Right cardiac atrium (tissue), 5 donors: ENCODE measurements at regions not wholly inside any gene's neighbourhood (a gene's known extent, or its start where the extent isn't known, plus 50 kb on each side); places are given as distances from the start of the nearest gene placed in this dataset.

Experiments
- ATAC-seq, 2 donors: fragments of 200-7000 bp; cut with Tn5 transposase; one replicate each; pipeline versions ENCODE4 v1.8.0 to v1.9.1; 2020; ENCODE audit warnings: moderate library complexity in 2 of 2, mild to moderate bottlenecking in 1 of 2
- DNase-seq, 3 donors: peaks; one replicate each; pipeline ENCODE4 v3.0.0-alpha.2; 2020
- H3K27ac ChIP-seq: one replicate; pipeline ENCODE4 v1.5.1; 2013; ENCODE audit warnings: mild to moderate bottlenecking, low read length, control low read depth, moderate library complexity
- H3K27me3 ChIP-seq: one replicate; pipeline ENCODE4 v1.6.1; 2013; ENCODE audit not compliant: control insufficient read depth, insufficient read depth
- H3K4me1 ChIP-seq: one replicate; pipeline ENCODE4 v1.6.1; 2013; ENCODE audit warnings: low read length; ENCODE audit not compliant: control insufficient read depth, insufficient read depth
- H3K4me3 ChIP-seq: one replicate; pipeline ENCODE4 v1.5.1; 2013; ENCODE audit warnings: low read length, control low read depth
- H3K9me3 ChIP-seq: one replicate; pipeline ENCODE4 v1.6.1; 2013; ENCODE audit warnings: low read length; ENCODE audit not compliant: control insufficient read depth
- WGBS: extraction: QIAGEN DNeasy Blood & Tissue Kit; methylation state at CpG from one replicate; pipeline ENCODE4 v1.1.7; 2013; 5-methylcytosine and 5-hydroxymethylcytosine counted together
- intact Hi-C, 4 donors: fragments of 100-400 bp; cut with DNase I; formaldehyde crosslinking; loops; one replicate each; pipeline versions ENCODE4 v1.11.0 to v1.14.0; 2022 to 2023
- donor health status: healthy with polysubstance abuse.
- donor health status: DM: no; HTN: yes; CAD: no.
- donor health status: DM: no; HTN: no; CAD: no.
- donor health status: DM: no; HTN: yes; CAD: no; lungs with severe emphysema.
- donor health status: DM: yes; HTN: yes; CAD: no.

DNA sequence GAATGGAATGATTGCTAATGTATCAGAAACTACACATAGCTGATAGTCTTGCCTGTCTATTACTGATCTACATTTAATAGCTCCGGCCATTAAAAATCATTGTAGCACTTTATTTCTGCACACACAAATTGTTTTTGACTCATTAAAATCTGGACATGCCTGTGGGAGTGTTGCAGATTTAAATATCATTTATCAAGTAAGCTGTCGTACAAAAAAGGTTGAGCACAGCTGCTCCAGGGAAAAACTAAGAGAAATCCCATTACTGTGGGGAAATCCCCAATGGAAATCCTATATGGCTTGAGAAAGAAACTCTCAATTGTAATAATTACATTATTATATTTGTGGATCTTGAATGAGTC is 99.6 kb upstream of the CERS6 start:
- Histone ChIP-seq H3K9me3 (no peaks in the 10 kb centered on the region), H3K4me1 (no peaks in the 10 kb centered on the region), H3K27ac (no peak overlapping the region), H3K27me3 (no peaks in the 10 kb centered on the region), H3K4me3 (no peak overlapping the region)
- no peak for ATAC-seq
- 94% methylated on average over 2 of the region's 2 CpGs for WGBS
- no peak for DNase-seq
- intact Hi-C loops = no loop called here

DNA sequence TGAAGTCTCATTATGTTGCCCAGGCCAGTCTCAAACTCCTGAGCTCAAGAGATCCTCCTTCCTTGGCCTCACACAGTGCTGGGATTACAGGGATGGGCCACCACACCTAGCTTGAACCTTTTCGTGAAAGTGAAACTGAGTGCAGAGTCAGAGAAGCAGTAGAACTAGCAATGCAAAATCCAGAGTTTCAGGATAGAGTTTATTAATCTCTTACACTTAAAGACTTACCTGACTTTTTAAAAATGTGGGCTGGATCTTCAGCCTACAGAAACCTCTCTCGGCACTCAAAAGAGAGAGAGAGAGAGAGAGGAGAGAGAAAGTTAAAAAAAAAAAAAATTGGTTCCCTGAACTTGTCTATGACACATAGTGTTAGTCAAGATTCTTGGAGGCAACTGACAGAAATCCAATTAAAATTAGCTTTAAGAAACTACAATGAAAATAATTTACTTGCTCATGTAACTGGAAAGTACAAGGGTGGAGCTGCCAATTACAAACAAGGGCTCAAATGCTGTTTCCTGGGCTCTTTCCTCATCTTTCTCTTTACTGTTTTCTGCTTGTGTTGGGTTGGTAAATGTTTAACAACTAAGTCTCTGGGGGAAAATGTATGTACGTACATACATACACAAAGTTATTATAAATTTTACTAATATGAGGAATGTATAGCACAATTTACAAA is 98.1 kb upstream of the CERS6 start:
- Histone ChIP-seq H3K27ac (no peak overlapping the region), H3K4me3 (no peak overlapping the region), H3K4me1 (no peaks in the 10 kb centered on the region), H3K27me3 (no peaks in the 10 kb centered on the region), H3K9me3 (no peaks in the 10 kb centered on the region)
- DNase-seq (no peak), ATAC-seq (no peak)
- intact Hi-C loops = no loop called here
- 80% methylated on average over 3 of the region's 3 CpGs for WGBS

DNA sequence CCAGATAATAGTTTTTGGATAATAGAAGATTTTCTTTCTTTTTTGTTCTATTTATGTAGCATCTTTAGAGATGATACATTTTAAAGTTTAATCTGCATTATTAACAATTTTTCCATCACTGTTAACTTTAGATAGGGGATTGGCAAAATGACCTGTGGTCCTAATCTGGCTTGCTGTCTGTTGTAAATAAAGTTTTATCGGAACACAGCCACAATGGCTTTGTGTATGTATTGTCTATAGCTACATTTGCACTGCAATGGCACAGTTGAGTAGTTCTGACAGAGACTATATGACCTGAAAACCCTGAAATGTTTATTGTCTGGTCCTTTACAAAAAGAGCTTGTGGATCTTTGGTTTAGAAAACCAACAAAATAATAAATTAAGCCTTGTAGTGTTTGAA is 97.0 kb upstream of the CERS6 start:
- H3K27me3 ChIP-seq = no peaks in the 10 kb centered on the region
- 99% methylated on average over 1 of the region's 1 CpG for WGBS
- no peak overlapping the region for H3K4me3 ChIP-seq
- no peaks in the 10 kb centered on the region for H3K9me3 ChIP-seq
- no peak overlapping the region for H3K27ac ChIP-seq
- intact Hi-C loops = no loop called here
- no peak for ATAC-seq
- DNase-seq = no peak
- H3K4me1 ChIP-seq = no peaks in the 10 kb centered on the region

DNA sequence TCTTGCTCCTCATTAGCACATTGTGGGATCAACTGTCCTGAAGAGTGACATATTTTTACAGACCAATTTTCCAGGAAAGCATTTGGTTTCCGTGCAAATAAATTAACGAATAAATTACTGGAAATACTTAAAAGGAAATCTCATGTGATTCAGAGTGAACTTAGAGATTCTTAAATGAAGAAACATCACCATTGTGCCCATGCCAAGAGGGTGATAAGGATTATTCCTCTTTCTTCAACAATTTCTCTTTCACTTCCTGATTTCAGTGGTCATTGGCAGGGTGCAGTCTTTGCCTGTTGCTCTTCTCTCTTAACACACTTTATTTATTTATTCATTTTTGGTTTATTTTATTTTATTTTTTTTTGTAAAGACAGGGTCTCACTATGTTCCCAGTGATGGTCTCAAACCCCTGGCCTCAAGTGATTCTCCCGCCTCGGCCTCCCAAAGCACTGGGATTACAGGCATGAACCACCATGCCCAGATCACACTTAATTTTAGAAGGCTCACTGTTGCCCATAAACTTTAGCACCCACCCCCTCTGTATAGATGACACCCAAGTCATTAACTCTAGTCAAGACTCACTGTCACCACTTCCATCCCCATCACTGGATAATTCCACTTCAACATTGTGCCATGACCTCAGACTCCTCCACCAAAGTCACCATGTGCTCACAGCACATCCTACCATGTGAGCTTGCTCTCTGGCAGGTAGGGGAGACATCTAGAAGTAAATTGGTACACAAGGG is 92.6 kb upstream of the CERS6 start:
- 87% methylated on average over 4 of the region's 4 CpGs for WGBS
- Histone ChIP-seq H3K27ac (no peak overlapping the region), H3K9me3 (no peaks in the 10 kb centered on the region), H3K27me3 (no peaks in the 10 kb centered on the region), H3K4me1 (no peaks in the 10 kb centered on the region), H3K4me3 (no peak overlapping the region)
- ATAC-seq (no peak), DNase-seq (no peak)
- intact Hi-C loops = no loop called here

DNA sequence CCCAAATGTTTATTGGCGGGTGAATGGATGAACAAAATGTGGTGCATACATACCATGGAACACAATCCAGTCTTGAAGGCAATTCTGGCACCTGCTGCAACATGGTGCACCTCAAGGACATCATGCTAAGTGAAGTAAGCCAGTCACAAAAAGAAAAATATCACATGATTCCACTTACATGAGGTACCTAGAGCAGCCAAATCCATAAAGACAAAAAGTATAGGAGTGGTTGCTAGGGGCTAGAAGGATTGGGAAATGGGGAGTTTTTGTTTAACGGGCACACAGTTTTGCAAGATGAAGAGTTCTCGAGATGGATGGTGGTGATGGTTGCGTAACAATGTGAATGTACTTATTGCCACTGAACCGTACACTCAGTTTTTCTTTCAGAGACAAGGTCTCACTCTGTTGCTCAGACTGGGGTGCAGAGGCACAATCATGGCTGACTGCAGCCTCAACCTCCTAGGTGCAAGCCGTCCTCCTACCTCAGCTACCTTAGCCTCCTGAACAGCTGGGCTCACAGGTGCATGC is 90.9 kb upstream of the CERS6 start:
- DNase-seq = no peak
- no peaks in the 10 kb centered on the region for H3K4me1 ChIP-seq
- ATAC-seq = no peak
- H3K4me3 ChIP-seq = no peak overlapping the region
- intact Hi-C loops = no loop called here
- 91% methylated on average over 6 of the region's 6 CpGs for WGBS
- no peaks in the 10 kb centered on the region for H3K9me3 ChIP-seq
- H3K27ac ChIP-seq = no peak overlapping the region
- no peaks in the 10 kb centered on the region for H3K27me3 ChIP-seq

DNA sequence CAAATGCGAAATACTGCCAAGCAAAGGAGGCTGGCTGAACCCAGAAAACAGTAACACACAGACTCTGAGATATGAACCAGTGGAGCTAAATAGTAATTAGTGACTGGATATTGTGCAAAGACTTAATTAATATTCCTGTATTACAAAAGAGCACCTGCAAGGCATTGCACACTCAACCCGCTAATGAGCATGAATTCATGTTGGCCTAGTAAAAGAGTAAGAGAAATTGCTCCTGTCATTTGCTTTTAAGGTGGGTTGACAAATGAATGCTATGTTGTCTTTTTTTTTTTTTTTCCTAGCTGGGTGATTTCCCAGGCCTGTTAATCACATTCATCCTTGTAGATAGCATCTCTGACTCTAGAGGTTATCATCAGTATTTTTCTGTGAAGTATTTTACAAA is 87.0 kb upstream of the CERS6 start:
- WGBS = 98% methylated on average over 2 of the region's 2 CpGs
- no peak overlapping the region for H3K4me3 ChIP-seq
- no peak for DNase-seq

DNA sequence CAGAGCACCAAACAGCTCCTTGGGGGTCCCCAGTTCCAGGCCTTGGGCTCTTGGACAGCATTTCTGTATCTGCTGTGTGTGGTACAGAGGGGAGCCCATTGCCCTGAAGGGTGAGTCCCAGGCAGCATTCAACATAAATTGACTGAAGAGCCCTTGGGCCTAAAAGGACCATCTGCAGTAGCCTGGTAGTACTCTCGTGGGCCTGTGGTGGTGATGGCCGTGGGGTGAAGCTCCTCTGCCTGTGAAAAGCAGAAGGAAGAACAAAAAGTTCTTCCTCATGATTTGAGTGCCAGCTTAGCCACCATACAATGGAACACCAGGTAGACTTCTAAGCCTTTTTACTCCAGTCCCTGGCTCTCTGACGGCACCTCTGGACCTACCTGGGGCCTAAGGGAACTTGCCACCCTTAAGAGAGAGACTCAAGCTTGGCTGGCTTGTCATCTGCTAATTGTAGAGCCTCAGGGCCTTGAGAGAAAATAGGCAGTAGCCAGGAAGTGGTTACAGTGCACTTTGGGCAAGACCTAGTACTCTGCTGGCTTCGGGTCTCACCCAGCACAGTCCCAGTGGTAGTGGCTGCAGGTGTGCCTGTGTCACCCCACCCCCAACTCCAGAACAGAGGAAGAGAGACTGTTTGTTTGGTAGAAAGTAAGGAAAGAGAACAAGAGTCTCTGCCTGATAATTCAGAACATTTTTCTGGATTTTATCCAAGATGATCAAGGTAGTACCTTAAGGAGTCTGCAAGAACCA is 84.6 kb upstream of the CERS6 start:
- WGBS = 91% methylated on average over 4 of the region's 4 CpGs
- ATAC-seq (no peak), DNase-seq (no peak)
- intact Hi-C loops = no loop called here
- Histone ChIP-seq H3K27ac (no peak overlapping the region), H3K4me1 (no peaks in the 10 kb centered on the region), H3K4me3 (no peak overlapping the region), H3K9me3 (no peaks in the 10 kb centered on the region), H3K27me3 (no peaks in the 10 kb centered on the region)

More for the DNA sequence above, 87.0 kb upstream of the CERS6 start:
- intact Hi-C loops = no loop called here
- ATAC-seq = no peak
- H3K27me3 ChIP-seq = no peaks in the 10 kb centered on the region
- no peak overlapping the region for H3K27ac ChIP-seq
- no peaks in the 10 kb centered on the region for H3K4me1 ChIP-seq
- H3K9me3 ChIP-seq = no peaks in the 10 kb centered on the region

DNA sequence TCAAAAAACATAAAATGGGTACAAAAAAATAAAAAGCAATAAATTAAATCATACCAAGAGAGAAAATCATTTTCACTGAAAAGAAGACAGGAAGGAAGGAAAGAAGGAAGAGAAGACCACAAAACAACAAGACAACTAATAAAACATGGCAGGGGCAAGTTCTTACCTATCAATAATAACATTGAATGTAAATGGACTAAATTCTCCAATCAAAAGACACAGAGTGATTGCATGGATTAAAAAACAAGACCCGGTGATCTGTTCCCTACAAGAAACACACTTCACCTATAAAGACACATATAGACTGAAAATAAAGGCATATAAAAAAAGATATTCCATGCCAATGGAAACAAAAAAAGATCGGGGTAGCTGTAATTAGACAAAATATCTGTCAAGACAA is 82.6 kb upstream of the CERS6 start:
- intact Hi-C loops = no loop called here
- Histone ChIP-seq H3K9me3 (no peaks in the 10 kb centered on the region), H3K27ac (no peak overlapping the region), H3K27me3 (no peaks in the 10 kb centered on the region), H3K4me3 (no peak overlapping the region), H3K4me1 (no peaks in the 10 kb centered on the region)
- DNase-seq (no peak), ATAC-seq (no peak)
- WGBS = 92% methylated on average over 2 of the region's 2 CpGs

DNA sequence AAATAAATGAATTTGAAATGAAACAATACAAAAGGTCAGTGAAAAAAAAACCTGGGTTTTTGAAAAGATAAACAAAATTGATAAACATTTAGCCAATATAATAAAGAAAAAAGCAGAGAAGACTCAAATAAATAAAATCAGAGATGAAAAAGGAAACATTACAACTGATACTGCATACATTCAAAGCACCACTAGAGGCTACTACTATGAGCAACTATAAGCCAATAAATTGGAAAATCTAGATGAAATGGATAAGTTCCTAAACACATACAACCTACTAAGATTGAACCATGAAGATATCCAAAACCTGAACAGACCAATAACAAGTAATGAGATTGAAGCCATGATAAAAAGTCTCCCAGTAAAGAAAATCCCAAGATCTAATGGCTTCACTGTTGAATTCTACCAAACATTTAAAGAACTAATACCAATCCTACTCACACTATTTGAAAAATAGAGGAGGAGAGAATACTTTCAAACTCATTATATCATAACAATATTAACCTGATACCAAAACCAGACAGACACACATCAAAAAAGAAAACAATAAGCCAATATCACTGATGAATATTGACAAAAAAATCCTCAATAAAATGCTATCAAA is 80.8 kb upstream of the CERS6 start:
- Histone ChIP-seq H3K27ac (no peak overlapping the region), H3K4me1 (no peaks in the 10 kb centered on the region), H3K9me3 (no peaks in the 10 kb centered on the region), H3K4me3 (no peak overlapping the region), H3K27me3 (no peaks in the 10 kb centered on the region)
- intact Hi-C loops = no loop called here
- DNase-seq (no peak), ATAC-seq (no peak)

DNA sequence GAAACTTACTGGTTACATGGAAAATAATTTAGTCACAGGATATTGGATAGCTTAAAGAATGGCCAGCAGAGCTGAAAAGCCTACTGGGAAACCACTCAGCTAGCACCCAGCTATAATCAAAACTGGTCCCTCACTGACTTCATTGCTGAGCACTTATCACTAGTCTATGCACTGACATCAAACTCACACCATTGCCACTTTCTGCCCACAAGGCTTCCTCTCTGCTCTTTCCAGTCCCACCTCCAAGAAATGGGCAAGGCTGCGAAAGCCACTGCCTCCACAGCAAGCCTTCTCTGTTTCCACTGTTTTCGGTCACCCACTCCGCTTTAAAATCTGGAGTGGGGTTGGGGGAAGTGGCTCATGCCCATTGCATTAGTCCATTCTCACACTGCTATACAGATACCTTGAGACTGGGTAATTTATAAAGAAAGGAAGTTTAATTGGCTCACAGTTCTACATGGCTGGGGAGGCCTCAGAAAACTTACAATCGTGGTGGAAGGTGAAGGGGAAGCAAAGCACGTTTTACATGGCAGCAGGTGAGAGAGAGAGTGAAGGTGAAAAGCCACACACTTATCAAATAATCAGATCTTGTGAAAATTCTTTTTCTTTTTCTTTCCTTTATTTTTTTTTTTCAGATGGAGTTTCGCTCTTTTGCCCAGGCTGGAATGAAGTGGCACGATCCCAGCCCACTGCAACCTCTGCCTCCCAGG is 77.0 kb upstream of the CERS6 start:
- ATAC-seq (no peak), DNase-seq (no peak)
- H3K27ac ChIP-seq = no peak overlapping the region
- no peaks in the 10 kb centered on the region for H3K9me3 ChIP-seq
- 95% methylated on average over 7 of the region's 7 CpGs for WGBS
- no peaks in the 10 kb centered on the region for H3K27me3 ChIP-seq
- intact Hi-C loops = no loop called here
- no peak overlapping the region for H3K4me3 ChIP-seq
- no peaks in the 10 kb centered on the region for H3K4me1 ChIP-seq
